Glutamatergic neuron (in vitro differentiated cells): ENCODE measurements at regions not wholly inside any gene's neighbourhood (a gene's known extent, or its start where the extent isn't known, plus 50 kb on each side); places are given as distances from the start of the nearest gene placed in this dataset.

Source experiments
- DNase-seq: peaks from one replicate; pipeline ENCODE4 v3.0.0; 2022
- H3K27ac Mint-ChIP-seq: one replicate; pipeline ENCODE4 v1.8.0; 2020; ENCODE audit warnings: mild to moderate bottlenecking, mixed read lengths, inconsistent platforms; ENCODE audit not compliant: unreplicated experiment
- H3K27me3 Mint-ChIP-seq: one replicate; pipeline ENCODE4 v1.8.0; 2020; ENCODE audit warnings: mild to moderate bottlenecking, moderate library complexity, mixed read lengths, inconsistent platforms; ENCODE audit not compliant: unreplicated experiment
- H3K36me3 Mint-ChIP-seq: one replicate; pipeline ENCODE4 v1.8.0; 2020; ENCODE audit warnings: mild to moderate bottlenecking, mixed read lengths, inconsistent platforms; ENCODE audit not compliant: unreplicated experiment
- H3K4me1 Mint-ChIP-seq: one replicate; pipeline ENCODE4 v1.8.0; 2020; ENCODE audit warnings: mild to moderate bottlenecking, low read depth, mixed read lengths, inconsistent platforms; ENCODE audit not compliant: unreplicated experiment
- H3K4me3 Mint-ChIP-seq: one replicate; pipeline ENCODE4 v1.8.0; 2020; ENCODE audit warnings: mild to moderate bottlenecking, mixed read lengths, inconsistent platforms; ENCODE audit not compliant: unreplicated experiment
- H3K9me3 Mint-ChIP-seq: one replicate; pipeline ENCODE4 v1.8.0; 2020; ENCODE audit warnings: mild to moderate bottlenecking, moderate library complexity, mixed read lengths, inconsistent platforms; ENCODE audit not compliant: unreplicated experiment
- TF ChIP-seq, protein P1 (sequence below): fragments of 200-600 bp; sonication (generic); IDR thresholded peaks from one replicate; pipeline ENCODE4 v1.5.0; 2021; ENCODE audit not compliant: partially characterized antibody, unreplicated experiment

DNA sequence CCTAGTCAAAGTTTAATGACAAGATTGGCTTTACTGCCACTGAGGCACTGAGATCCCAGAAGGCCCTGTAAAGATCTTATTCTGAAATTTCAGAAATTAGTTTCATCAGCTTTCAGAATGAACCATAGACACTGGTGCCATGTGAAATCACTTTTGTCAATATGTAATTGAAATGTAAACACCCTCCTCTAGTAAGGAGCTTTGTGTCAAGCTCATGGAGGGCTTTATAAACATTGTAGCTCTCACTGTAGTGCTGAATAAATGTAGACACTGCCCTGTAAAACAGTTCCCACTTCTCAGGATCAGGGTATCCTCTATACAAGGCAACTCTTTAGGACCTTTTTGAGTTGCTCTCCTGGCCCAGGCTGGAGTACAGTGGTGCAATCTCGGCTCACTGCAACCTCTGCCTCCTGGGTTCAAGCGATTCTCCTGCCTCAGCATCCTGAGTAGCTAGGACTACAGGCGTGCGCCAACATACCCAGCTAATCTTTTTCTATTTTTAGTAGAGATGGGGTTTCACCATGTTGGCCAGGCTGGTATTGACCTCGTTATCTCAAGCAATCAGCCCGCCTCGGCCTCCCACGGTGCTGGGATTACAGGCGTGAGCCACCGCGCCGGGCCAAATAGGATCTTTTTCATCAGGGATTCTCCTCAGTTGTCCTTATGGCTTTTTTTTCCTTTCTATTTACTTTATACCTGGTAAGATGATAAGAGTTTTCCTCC lies 1823.9 kb upstream of the CDH9 start:
- H3K4me1 Mint-ChIP-seq, result peaks cover 19% of the 10 kb centered on the region
- peak overlapping the region; percentile 70 for H3K27ac Mint-ChIP-seq
- DNase-seq, result no peak
- H3K4me3 Mint-ChIP-seq, result no peak overlapping the region
- no peaks in the 10 kb centered on the region for H3K36me3 Mint-ChIP-seq
- TF ChIP-seq, protein P1, sequence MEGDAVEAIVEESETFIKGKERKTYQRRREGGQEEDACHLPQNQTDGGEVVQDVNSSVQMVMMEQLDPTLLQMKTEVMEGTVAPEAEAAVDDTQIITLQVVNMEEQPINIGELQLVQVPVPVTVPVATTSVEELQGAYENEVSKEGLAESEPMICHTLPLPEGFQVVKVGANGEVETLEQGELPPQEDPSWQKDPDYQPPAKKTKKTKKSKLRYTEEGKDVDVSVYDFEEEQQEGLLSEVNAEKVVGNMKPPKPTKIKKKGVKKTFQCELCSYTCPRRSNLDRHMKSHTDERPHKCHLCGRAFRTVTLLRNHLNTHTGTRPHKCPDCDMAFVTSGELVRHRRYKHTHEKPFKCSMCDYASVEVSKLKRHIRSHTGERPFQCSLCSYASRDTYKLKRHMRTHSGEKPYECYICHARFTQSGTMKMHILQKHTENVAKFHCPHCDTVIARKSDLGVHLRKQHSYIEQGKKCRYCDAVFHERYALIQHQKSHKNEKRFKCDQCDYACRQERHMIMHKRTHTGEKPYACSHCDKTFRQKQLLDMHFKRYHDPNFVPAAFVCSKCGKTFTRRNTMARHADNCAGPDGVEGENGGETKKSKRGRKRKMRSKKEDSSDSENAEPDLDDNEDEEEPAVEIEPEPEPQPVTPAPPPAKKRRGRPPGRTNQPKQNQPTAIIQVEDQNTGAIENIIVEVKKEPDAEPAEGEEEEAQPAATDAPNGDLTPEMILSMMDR, result no peak
- peaks cover 4% of the 10 kb centered on the region for H3K9me3 Mint-ChIP-seq
- H3K27me3 Mint-ChIP-seq, result peaks cover 2% of the 10 kb centered on the region

DNA sequence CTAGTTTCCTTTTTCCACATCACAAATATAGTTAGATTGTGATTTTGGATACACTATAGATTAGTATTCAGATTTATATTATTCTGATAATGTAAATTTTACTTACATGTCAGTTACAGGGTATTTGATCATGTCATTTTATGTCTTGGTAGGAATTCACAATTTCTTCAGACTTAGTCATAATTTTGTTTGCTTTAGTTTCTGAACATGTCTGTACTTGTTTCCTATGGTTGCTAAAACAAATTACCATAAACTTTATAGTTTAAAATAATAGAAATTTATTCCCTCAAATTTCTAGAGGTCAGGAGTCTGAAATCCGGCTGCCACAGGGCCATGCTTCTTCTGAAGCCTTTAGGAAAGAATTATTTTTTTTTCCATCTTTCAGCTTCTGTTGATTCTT lies 1817.2 kb upstream of the CDH9 start:
- H3K27ac Mint-ChIP-seq, result no peak overlapping the region
- no peaks in the 10 kb centered on the region for H3K4me1 Mint-ChIP-seq
- no peak for DNase-seq
- TF ChIP-seq, protein P1, result no peak
- no peaks in the 10 kb centered on the region for H3K36me3 Mint-ChIP-seq
- no peak overlapping the region for H3K4me3 Mint-ChIP-seq
- peaks cover 2% of the 10 kb centered on the region for H3K27me3 Mint-ChIP-seq
- no peaks in the 10 kb centered on the region for H3K9me3 Mint-ChIP-seq

DNA sequence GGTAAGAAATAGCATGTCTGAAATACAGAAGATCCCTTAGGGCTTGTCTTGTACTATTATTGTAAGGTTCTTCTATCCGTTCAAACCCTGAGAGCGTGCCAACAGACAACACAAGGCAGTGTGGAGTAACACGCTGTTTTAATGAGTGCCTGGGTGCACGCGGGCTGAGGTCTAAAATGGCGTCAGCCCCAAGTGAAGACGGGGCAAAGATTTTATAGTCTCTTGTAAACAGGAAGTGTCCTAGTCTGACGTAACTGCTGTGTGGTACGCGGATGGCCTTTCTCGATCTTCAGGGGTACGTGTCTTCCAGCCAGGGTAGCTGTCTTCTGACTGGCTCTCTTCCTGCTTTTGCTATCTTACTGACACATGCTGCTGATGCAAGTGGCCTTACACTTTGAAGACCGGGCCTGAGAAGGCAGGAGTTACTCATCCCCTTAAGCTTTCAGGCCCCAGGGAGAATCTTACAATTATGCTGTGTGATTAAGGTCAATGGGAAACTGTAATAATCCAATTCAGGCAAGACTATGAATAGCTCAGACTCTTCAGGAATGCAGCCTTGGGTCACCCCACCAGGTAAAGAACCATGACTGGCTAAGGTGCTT lies 1812.0 kb upstream of the CDH9 start:
- TF ChIP-seq, protein P1, result no peak
- Mint-ChIP-seq H3K4me3 (no peak overlapping the region), H3K27me3 (no peaks in the 10 kb centered on the region), H3K27ac (no peak overlapping the region), H3K36me3 (no peaks in the 10 kb centered on the region), H3K4me1 (no peaks in the 10 kb centered on the region), H3K9me3 (no peaks in the 10 kb centered on the region)
- no peak for DNase-seq

DNA sequence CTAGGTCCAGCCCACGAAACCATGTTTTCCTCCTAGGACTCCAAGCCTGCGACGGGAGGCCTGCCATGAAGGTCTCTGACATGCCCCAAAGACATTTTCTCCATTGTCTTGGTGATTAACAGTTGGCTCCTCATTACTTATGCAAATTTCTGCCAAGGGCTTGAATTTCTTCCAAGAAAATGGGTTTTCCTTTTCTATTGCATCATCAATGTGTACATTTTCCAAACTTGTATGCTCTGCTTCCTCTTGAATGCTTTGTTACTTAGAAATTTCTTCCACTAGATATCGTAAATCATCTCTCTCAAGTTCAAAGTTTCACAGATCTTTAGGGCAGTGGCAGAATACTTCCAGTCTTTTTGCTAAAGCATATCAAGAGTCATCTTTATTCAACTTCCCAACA lies 1792.7 kb upstream of the CDH9 start:
- no peak for DNase-seq
- H3K36me3 Mint-ChIP-seq, result no peaks in the 10 kb centered on the region
- H3K27ac Mint-ChIP-seq, result no peak overlapping the region
- no peaks in the 10 kb centered on the region for H3K4me1 Mint-ChIP-seq
- no peaks in the 10 kb centered on the region for H3K9me3 Mint-ChIP-seq
- H3K4me3 Mint-ChIP-seq, result no peak overlapping the region
- TF ChIP-seq, protein P1, result no peak
- H3K27me3 Mint-ChIP-seq, result no peaks in the 10 kb centered on the region

DNA sequence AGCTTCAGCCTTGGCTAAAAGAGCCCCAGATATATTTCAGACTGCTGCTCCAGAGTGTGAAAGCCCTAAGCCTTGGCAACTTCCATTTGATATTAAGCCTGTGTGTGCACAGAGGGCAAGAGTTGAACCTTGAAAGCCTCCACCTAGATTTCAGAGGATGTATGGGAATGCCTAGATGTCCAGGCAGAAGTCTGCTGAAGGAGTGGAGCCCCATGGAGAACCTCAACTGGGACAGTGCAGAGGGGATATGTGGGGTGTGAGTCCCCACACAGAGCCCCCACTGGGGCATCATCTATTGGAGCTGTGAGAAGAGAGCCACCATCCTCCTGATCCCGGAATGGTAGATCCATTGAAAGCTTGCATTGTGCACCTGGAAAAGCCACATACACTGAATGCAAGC lies 1784.8 kb upstream of the CDH9 start:
- TF ChIP-seq, protein P1, result no peak
- no peaks in the 10 kb centered on the region for H3K27me3 Mint-ChIP-seq
- no peaks in the 10 kb centered on the region for H3K4me1 Mint-ChIP-seq
- peaks cover 7% of the 10 kb centered on the region for H3K9me3 Mint-ChIP-seq
- no peak overlapping the region for H3K27ac Mint-ChIP-seq
- no peak for DNase-seq
- H3K36me3 Mint-ChIP-seq, result peaks cover 16% of the 10 kb centered on the region
- no peak overlapping the region for H3K4me3 Mint-ChIP-seq
